Liver (tissue), 8 donors: ENCODE measurements at regions not wholly inside any gene's neighbourhood (a gene's known extent, or its start where the extent isn't known, plus 50 kb on each side); places are given as distances from the start of the nearest gene placed in this dataset.
A peak's percentile ranks its signal among the peaks of the same experiment; 100 is the strongest.

Experiments
- DNase-seq: peaks from one replicate; pipeline ENCODE4 v3.0.0-alpha.2; 2017; ENCODE audit warnings: low spot score
- H3K27ac ChIP-seq, 2 donors: one replicate each; pipeline ENCODE4 v1.7.0; 2013; ENCODE audit warnings: inconsistent platforms in 2 of 2, low read length in 2 of 2, control low read depth in 1 of 2, low read depth in 1 of 2, mild to moderate bottlenecking in 1 of 2
- H3K27me3 ChIP-seq, 4 donors: one replicate each; pipeline versions ENCODE4 v1.6.1 to v1.7.0; 2013; ENCODE audit warnings: low read length in 3 of 4, inconsistent platforms in 1 of 4, mild to moderate bottlenecking in 1 of 4, moderate library complexity in 1 of 4; ENCODE audit not compliant: control insufficient read depth in 4 of 4, insufficient read depth in 4 of 4
- H3K36me3 ChIP-seq, 4 donors: one replicate each; pipeline versions ENCODE4 v1.6.1 to v1.7.0; 2013; ENCODE audit warnings: low read length in 3 of 4, mild to moderate bottlenecking in 3 of 4, low read depth in 1 of 4, moderate library complexity in 1 of 4; ENCODE audit not compliant: control insufficient read depth in 4 of 4, insufficient read depth in 3 of 4
- H3K4me1 ChIP-seq, 4 donors: one replicate each; pipeline versions ENCODE4 v1.6.1 to v1.7.0; 2013; ENCODE audit warnings: low read length in 3 of 4, mild to moderate bottlenecking in 3 of 4, moderate library complexity in 1 of 4; ENCODE audit not compliant: control insufficient read depth in 4 of 4, insufficient read depth in 4 of 4
- H3K4me3 ChIP-seq, 3 donors: one replicate each; pipeline versions ENCODE4 v1.6.1 to v1.7.0; 2013; ENCODE audit warnings: low read length in 3 of 3, control low read depth in 1 of 3, low read depth in 1 of 3, mild to moderate bottlenecking in 1 of 3
- H3K9ac ChIP-seq, 2 donors: one replicate each; pipeline ENCODE4 v1.7.0; 2013; ENCODE audit warnings: low read length in 2 of 2, mild to moderate bottlenecking in 2 of 2, moderate library complexity in 2 of 2, control low read depth in 1 of 2, low read depth in 1 of 2
- H3K9me3 ChIP-seq, 4 donors: one replicate each; pipeline versions ENCODE4 v1.6.1 to v1.7.0; 2013; ENCODE audit warnings: low read length in 3 of 4; ENCODE audit not compliant: control insufficient read depth in 4 of 4
- EGR1 ChIP-seq, 2 donors: IDR thresholded peaks; 2 replicates each; pipeline ENCODE4 v1.6.1; 2016 to 2018; ENCODE audit warnings: antibody characterized with exemption in 2 of 2, low read depth in 2 of 2
- FOXA1 ChIP-seq: IDR thresholded peaks from 2 replicates; pipeline ENCODE4 v1.6.1; 2016; ENCODE audit warnings: antibody characterized with exemption
- FOXA2 ChIP-seq: IDR thresholded peaks from 2 replicates; pipeline ENCODE4 v1.6.1; 2016; ENCODE audit warnings: antibody characterized with exemption
- GABPA ChIP-seq, 2 donors: IDR thresholded peaks in 1 of 2; conservative IDR thresholded peaks in 1 of 2; 2 replicates each; pipeline ENCODE4 v1.6.1; 2016; ENCODE audit warnings: antibody characterized with exemption in 2 of 2, mild to moderate bottlenecking in 1 of 2, moderate library complexity in 1 of 2
- HNF4A ChIP-seq, 2 donors: conservative IDR thresholded peaks; 2 replicates each; pipeline ENCODE4 v1.6.1; 2016; ENCODE audit warnings: antibody characterized with exemption in 2 of 2, mild to moderate bottlenecking in 2 of 2
- HNF4G ChIP-seq: IDR thresholded peaks from 2 replicates; pipeline ENCODE4 v1.6.1; 2016; ENCODE audit warnings: antibody characterized with exemption
- JUND ChIP-seq, 2 donors: IDR thresholded peaks; 2 replicates each; pipeline ENCODE4 v1.6.1; 2016; ENCODE audit warnings: antibody characterized with exemption in 2 of 2
- NR2F2 ChIP-seq: IDR thresholded peaks from 2 replicates; pipeline ENCODE4 v1.6.1; 2016; ENCODE audit warnings: antibody characterized with exemption
- RAD21 ChIP-seq, 2 donors: IDR thresholded peaks; 2 replicates each; pipeline ENCODE4 v1.6.1; 2016; ENCODE audit warnings: antibody characterized with exemption in 2 of 2, mild to moderate bottlenecking in 2 of 2
- RXRA ChIP-seq, 2 donors: IDR thresholded peaks; 2 replicates each; pipeline ENCODE4 v1.6.1; 2017 to 2018; ENCODE audit warnings: antibody characterized with exemption in 2 of 2, mild to moderate bottlenecking in 1 of 2
- SP1 ChIP-seq: IDR thresholded peaks from 2 replicates; pipeline ENCODE4 v1.6.1; 2018; ENCODE audit warnings: antibody characterized with exemption, mild to moderate bottlenecking
- TAF1 ChIP-seq: conservative IDR thresholded peaks from 2 replicates; pipeline ENCODE4 v1.6.1; 2016; ENCODE audit warnings: antibody characterized with exemption, mild to moderate bottlenecking
- YY1 ChIP-seq: IDR thresholded peaks from 2 replicates; pipeline ENCODE4 v1.6.1; 2016; ENCODE audit warnings: antibody characterized with exemption, mild to moderate bottlenecking
- WGBS: extraction: QIAGEN DNeasy Blood & Tissue Kit; methylation state at CpG from one replicate; pipeline ENCODE4 v1.1.7; 2013; 5-methylcytosine and 5-hydroxymethylcytosine counted together
- TF ChIP-seq, protein P1 (sequence below): IDR thresholded peaks from 2 replicates; pipeline ENCODE4 v1.6.1; 2016; ENCODE audit warnings: antibody characterized with exemption
- TF ChIP-seq, protein P2 (sequence below): fragments of 150-350 bp; IDR thresholded peaks from 2 replicates; pipeline ENCODE4 v1.5.1; 2017; ENCODE audit warnings: improper control_type of control experiment, low read depth, low read length; ENCODE audit not compliant: missing input control
- TF ChIP-seq, protein P3 (sequence below): IDR thresholded peaks from 2 replicates; pipeline ENCODE4 v1.6.1; 2016; ENCODE audit warnings: antibody characterized with exemption, mild to moderate bottlenecking
- TF ChIP-seq, protein P4 (sequence below): IDR thresholded peaks from 2 replicates; pipeline ENCODE4 v1.6.1; 2016; ENCODE audit warnings: antibody characterized with exemption
- TF ChIP-seq, protein P5 (sequence below): IDR thresholded peaks from 2 replicates; pipeline ENCODE4 v1.6.1; 2016; ENCODE audit warnings: antibody characterized with exemption
- donor health status: healthy.
- donor health status: healthy.
- donor health status: healthy.
- donor health status: healthy.
- donor health status: healthy.

DNA sequence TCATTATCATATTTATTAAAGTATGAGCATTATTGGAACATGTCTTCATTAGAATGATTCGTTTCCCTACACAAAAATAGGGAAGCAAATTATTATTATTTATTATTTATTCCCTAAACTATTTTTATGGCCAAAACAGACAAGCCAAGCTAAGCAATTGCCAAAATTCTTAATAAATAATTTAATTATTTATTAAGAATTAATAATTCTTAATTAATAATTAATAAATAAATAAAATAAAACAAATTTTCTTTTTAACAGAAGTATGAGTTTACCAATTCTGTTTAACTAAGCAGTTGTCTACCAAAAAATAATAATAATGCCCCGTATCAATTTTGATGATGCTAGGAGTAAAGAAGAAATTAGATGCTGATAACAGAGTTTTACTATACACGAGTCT, 1080.8 kb upstream of the AGA start:
- DNase-seq: no peak
- 81% methylated on average over 3 of the region's 3 CpGs for WGBS

DNA sequence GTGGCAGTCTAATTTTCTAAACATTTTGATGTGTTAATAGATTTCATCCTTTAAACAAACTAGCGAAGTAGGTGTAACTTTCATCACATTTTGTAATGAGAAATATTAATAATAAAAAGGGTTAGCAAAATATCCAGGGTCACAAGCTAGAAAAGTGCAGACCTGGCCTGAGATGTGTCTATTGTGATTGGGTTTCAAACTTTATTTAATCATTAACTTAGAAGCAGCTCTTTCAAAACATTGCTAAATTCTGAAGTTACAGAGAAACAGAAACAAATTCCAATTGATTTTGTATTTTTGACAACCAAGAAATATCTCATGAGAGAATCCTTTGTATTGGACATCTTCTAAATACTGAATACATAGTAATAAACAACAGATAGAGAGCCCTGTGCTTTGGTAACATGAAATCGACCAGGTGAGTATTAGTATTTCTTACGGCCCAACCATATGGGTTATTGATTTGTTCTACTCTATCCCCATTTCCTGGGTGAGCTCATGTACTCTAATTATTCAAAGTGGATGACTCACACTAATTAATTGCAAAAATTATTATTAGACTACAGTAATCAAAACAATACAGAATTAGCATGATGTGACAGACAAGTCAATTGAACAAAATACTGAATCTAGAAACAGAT, 1093.8 kb upstream of the AGA start:
- 35% methylated on average over 3 of the region's 3 CpGs for WGBS
- TF ChIP-seq, protein P1, sequence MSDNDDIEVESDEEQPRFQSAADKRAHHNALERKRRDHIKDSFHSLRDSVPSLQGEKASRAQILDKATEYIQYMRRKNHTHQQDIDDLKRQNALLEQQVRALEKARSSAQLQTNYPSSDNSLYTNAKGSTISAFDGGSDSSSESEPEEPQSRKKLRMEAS: no peak
- no peak for TF ChIP-seq RAD21 (IDR thresholded peaks at IDR 0.05)
- no peak for TF ChIP-seq NR2F2
- TF ChIP-seq EGR1 (IDR thresholded peaks at IDR 0.05; ENCODE audit: low read depth in 2 of 2): no peak
- TF ChIP-seq SP1: peak; percentile 21
- no peak for TF ChIP-seq HNF4G
- no peak for TF ChIP-seq RXRA (IDR thresholded peaks at IDR 0.05)
- no peak for TF ChIP-seq GABPA (IDR thresholded peaks at IDR 0.05 in 1 of 2, conservative IDR thresholded peaks at IDR 0.05 in 1 of 2)
- TF ChIP-seq, protein P2, sequence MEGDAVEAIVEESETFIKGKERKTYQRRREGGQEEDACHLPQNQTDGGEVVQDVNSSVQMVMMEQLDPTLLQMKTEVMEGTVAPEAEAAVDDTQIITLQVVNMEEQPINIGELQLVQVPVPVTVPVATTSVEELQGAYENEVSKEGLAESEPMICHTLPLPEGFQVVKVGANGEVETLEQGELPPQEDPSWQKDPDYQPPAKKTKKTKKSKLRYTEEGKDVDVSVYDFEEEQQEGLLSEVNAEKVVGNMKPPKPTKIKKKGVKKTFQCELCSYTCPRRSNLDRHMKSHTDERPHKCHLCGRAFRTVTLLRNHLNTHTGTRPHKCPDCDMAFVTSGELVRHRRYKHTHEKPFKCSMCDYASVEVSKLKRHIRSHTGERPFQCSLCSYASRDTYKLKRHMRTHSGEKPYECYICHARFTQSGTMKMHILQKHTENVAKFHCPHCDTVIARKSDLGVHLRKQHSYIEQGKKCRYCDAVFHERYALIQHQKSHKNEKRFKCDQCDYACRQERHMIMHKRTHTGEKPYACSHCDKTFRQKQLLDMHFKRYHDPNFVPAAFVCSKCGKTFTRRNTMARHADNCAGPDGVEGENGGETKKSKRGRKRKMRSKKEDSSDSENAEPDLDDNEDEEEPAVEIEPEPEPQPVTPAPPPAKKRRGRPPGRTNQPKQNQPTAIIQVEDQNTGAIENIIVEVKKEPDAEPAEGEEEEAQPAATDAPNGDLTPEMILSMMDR: no peak
- no peak for TF ChIP-seq JUND (IDR thresholded peaks at IDR 0.05)
- TF ChIP-seq, protein P3, sequence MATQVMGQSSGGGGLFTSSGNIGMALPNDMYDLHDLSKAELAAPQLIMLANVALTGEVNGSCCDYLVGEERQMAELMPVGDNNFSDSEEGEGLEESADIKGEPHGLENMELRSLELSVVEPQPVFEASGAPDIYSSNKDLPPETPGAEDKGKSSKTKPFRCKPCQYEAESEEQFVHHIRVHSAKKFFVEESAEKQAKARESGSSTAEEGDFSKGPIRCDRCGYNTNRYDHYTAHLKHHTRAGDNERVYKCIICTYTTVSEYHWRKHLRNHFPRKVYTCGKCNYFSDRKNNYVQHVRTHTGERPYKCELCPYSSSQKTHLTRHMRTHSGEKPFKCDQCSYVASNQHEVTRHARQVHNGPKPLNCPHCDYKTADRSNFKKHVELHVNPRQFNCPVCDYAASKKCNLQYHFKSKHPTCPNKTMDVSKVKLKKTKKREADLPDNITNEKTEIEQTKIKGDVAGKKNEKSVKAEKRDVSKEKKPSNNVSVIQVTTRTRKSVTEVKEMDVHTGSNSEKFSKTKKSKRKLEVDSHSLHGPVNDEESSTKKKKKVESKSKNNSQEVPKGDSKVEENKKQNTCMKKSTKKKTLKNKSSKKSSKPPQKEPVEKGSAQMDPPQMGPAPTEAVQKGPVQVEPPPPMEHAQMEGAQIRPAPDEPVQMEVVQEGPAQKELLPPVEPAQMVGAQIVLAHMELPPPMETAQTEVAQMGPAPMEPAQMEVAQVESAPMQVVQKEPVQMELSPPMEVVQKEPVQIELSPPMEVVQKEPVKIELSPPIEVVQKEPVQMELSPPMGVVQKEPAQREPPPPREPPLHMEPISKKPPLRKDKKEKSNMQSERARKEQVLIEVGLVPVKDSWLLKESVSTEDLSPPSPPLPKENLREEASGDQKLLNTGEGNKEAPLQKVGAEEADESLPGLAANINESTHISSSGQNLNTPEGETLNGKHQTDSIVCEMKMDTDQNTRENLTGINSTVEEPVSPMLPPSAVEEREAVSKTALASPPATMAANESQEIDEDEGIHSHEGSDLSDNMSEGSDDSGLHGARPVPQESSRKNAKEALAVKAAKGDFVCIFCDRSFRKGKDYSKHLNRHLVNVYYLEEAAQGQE: no peak
- TF ChIP-seq, protein P4, sequence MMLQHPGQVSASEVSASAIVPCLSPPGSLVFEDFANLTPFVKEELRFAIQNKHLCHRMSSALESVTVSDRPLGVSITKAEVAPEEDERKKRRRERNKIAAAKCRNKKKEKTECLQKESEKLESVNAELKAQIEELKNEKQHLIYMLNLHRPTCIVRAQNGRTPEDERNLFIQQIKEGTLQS: peak; percentile 15
- TF ChIP-seq YY1: no peak
- TF ChIP-seq, protein P5, sequence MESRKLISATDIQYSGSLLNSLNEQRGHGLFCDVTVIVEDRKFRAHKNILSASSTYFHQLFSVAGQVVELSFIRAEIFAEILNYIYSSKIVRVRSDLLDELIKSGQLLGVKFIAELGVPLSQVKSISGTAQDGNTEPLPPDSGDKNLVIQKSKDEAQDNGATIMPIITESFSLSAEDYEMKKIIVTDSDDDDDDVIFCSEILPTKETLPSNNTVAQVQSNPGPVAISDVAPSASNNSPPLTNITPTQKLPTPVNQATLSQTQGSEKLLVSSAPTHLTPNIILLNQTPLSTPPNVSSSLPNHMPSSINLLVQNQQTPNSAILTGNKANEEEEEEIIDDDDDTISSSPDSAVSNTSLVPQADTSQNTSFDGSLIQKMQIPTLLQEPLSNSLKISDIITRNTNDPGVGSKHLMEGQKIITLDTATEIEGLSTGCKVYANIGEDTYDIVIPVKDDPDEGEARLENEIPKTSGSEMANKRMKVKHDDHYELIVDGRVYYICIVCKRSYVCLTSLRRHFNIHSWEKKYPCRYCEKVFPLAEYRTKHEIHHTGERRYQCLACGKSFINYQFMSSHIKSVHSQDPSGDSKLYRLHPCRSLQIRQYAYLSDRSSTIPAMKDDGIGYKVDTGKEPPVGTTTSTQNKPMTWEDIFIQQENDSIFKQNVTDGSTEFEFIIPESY: no peak
- TF ChIP-seq FOXA1: no peak
- TF ChIP-seq FOXA2: no peak
- no peak for TF ChIP-seq TAF1
- TF ChIP-seq HNF4A (conservative IDR thresholded peaks at IDR 0.05): peak in 1 of 2 donors; percentile 19

More for the DNA sequence above, 1080.8 kb upstream of the AGA start:
- Histone ChIP-seq H3K4me1 (no peaks in the 10 kb centered on the region), H3K27ac (no peak overlapping the region), H3K9ac (no peak overlapping the region), H3K9me3 (no peaks in the 10 kb centered on the region), H3K4me3 (no peak overlapping the region), H3K36me3 (no peaks in the 10 kb centered on the region), H3K27me3 (no peaks in the 10 kb centered on the region)
- no peak for TF ChIP-seq TAF1
- TF ChIP-seq, protein P5: no peak

More for the DNA sequence above, 1093.8 kb upstream of the AGA start:
- H3K9me3 ChIP-seq: no peaks in the 10 kb centered on the region
- H3K4me1 ChIP-seq: peaks cover 0 to 8% (median 3%) of the 10 kb centered on the region in 4 donors
- H3K27me3 ChIP-seq: no peaks in the 10 kb centered on the region
- DNase-seq: no peak
- no peaks in the 10 kb centered on the region for H3K36me3 ChIP-seq
- no peak overlapping the region for H3K27ac ChIP-seq
- H3K9ac ChIP-seq: no peak overlapping the region
- peak overlapping the region in 1 of 3 donors; percentile 25 for H3K4me3 ChIP-seq
